ENCODE measurements at regions not wholly inside any gene's neighbourhood (a gene's known extent, or its start where the extent isn't known, plus 50 kb on each side); places are given as distances from the start of the nearest gene placed in this dataset.

- H3K4me2 ChIP-seq = no peak overlapping the region
- no peak overlapping the region for H3K9ac ChIP-seq
- H3K9me3 ChIP-seq = no peaks in the 10 kb centered on the region
- H3K36me3 ChIP-seq (replicated peaks in 1 of 2; ENCODE audit: control insufficient read depth in 1 of 2, insufficient read depth in 2 of 2, low read length in 1 of 2) = no peaks in the 10 kb centered on the region
- H3K4me1 ChIP-seq (ENCODE audit: control insufficient read depth in 1 of 2, insufficient read depth in 2 of 2, low read depth in 1 of 2, low read length in 1 of 2) = peaks cover 0 to 7% of the 10 kb centered on the region in 2 experiments; a peak in 1 of 4 replicates
- ChIA-PET POLR2A (no interaction called here), CTCF (no interaction called here)
- H3K27ac ChIP-seq (ENCODE audit: low read depth in 2 of 2, low read length in 1 of 2) = no peak overlapping the region
- no peak for DNase-seq
- no peaks in the 10 kb centered on the region for H3K27me3 ChIP-seq (ENCODE audit: insufficient read depth)
- H3K4me3 ChIP-seq (ENCODE audit: low read depth in 2 of 2, low read length in 1 of 2) = no peak overlapping the region
- no peaks in the 10 kb centered on the region for H3F3A ChIP-seq (replicated peaks; ENCODE audit: insufficient read depth)
- H4K20me1 ChIP-seq (ENCODE audit: insufficient read depth) = no peaks in the 10 kb centered on the region
- no peaks in the 10 kb centered on the region for H3K9me2 ChIP-seq
- TF ChIP-seq GABPA (IDR thresholded peaks at IDR 0.05; ENCODE audit: low read depth) (no peak), TEAD4 (IDR thresholded peaks at IDR 0.05; ENCODE audit: borderline replicate concordance, insufficient read depth) (no peak), RXRA (IDR thresholded peaks at IDR 0.05; ENCODE audit: borderline replicate concordance, low read depth) (no peak), YY1 (IDR thresholded peaks at IDR 0.05; ENCODE audit: low read depth) (no peak), RFX5 (IDR thresholded peaks at IDR 0.05; ENCODE audit: low read length) (no peak), USF1 (IDR thresholded peaks at IDR 0.05; ENCODE audit: borderline replicate concordance, low read depth) (no peak), SMC3 (IDR thresholded peaks at IDR 0.05; ENCODE audit: low read depth, low read length) (no peak), CTCF (IDR thresholded peaks at IDR 0.05) (no peak), CHD2 (IDR thresholded peaks at IDR 0.05; ENCODE audit: low read length, partially characterized antibody) (no peak), FOSL2 (IDR thresholded peaks at IDR 0.05; ENCODE audit: borderline replicate concordance, low read depth) (no peak), ELF1 (IDR thresholded peaks at IDR 0.05) (no peak), NFIC (IDR thresholded peaks at IDR 0.05; ENCODE audit: borderline replicate concordance) (no peak), FOXJ3 (CRISPR knock-in tag; IDR thresholded peaks at IDR 0.05) (no peak), JUND (IDR thresholded peaks at IDR 0.05) (no peak), POLR2AphosphoS5 (IDR thresholded peaks at IDR 0.05; ENCODE audit: low read depth, low read length) (no peak), RAD21 (IDR thresholded peaks at IDR 0.05; ENCODE audit: low read length) (no peak), MXI1 (IDR thresholded peaks at IDR 0.05; ENCODE audit: low read depth, low read length) (no peak), RCOR1 (IDR thresholded peaks at IDR 0.05; ENCODE audit: low read length) (no peak)
- no peak overlapping the region for H2AFZ ChIP-seq (ENCODE audit: low read depth)
- no peaks in the 10 kb centered on the region for H3K79me2 ChIP-seq (ENCODE audit: insufficient read depth)
- 85% methylated on average over 1 of the region's 1 CpG for WGBS (ENCODE audit: low lambda C conversion rate)
Observed at GRCh38 chr6:5906340-5906670, 100.4 kb downstream of the NRN1 start.

Measured in SK-N-SH (cell line).